ENCODE measurements at regions not wholly inside any gene's neighbourhood (a gene's known extent, or its start where the extent isn't known, plus 50 kb on each side); places are given as distances from the start of the nearest gene placed in this dataset.
"Not testable (repeated sequence)": the region's sequence is repeated elsewhere in the genome, so short reads cannot be mapped to it uniquely, and the experiment has no call there.

DNA sequence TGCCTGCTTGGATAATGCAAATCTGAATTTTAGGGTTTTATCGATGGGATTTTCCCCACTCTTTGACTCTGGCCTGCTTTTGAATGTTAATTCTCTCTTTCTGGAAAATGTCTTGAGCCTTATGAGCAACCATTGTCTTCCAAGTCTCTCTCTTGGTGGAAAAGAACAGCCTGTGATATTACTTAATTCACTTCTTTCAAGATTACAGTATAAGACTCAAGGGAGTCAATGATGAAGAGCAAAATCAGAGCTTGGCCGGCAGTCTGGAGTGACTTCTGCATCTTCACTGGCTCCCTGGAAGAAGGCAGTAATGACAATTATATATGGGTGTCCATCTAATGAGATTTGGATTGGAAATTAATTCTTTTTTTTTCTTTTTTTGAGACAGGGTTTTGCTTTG, 122.9 kb upstream of the ZEB2 start:
- no peak overlapping the region for H3K27ac Mint-ChIP-seq (ENCODE audit: unreplicated experiment)
- peaks cover 4% of the 10 kb centered on the region for H3K9me3 Mint-ChIP-seq (ENCODE audit: low read depth)
- H3K27me3 Mint-ChIP-seq (ENCODE audit: low read depth): no peaks in the 10 kb centered on the region
- H3K36me3 Mint-ChIP-seq (ENCODE audit: low read depth): no peaks in the 10 kb centered on the region
- no peak overlapping the region for H3K4me3 Mint-ChIP-seq (ENCODE audit: unreplicated experiment)
- TF ChIP-seq, protein P1, sequence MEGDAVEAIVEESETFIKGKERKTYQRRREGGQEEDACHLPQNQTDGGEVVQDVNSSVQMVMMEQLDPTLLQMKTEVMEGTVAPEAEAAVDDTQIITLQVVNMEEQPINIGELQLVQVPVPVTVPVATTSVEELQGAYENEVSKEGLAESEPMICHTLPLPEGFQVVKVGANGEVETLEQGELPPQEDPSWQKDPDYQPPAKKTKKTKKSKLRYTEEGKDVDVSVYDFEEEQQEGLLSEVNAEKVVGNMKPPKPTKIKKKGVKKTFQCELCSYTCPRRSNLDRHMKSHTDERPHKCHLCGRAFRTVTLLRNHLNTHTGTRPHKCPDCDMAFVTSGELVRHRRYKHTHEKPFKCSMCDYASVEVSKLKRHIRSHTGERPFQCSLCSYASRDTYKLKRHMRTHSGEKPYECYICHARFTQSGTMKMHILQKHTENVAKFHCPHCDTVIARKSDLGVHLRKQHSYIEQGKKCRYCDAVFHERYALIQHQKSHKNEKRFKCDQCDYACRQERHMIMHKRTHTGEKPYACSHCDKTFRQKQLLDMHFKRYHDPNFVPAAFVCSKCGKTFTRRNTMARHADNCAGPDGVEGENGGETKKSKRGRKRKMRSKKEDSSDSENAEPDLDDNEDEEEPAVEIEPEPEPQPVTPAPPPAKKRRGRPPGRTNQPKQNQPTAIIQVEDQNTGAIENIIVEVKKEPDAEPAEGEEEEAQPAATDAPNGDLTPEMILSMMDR (IDR thresholded peaks at IDR 0.05): no peak
- no peak for DNase-seq (ENCODE audit: low spot score)
- H3K4me1 Mint-ChIP-seq (ENCODE audit: low read depth): peaks cover 19% of the 10 kb centered on the region

DNA sequence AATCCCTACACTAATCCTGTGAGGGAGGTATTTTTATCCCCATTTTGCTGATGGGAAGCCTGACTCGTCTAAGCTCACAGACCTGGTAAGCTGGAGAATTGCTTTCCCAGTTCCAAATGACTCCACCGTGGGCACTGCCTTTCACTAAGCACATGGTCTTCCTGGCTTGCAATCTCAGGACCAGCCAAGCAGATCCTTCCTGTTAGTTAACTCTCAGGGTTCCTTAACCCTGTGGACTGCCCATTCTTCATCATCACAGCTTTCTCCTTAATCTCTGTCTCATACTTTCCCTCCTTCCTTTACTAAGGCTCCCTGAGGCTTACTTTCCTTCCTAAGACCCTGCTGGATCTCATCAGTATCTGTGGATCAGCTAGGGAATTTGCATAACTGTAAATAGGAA, 122.2 kb upstream of the ZEB2 start:
- H3K4me1 Mint-ChIP-seq (ENCODE audit: low read depth): peaks cover 19% of the 10 kb centered on the region
- H3K9me3 Mint-ChIP-seq (ENCODE audit: low read depth): peaks cover 7% of the 10 kb centered on the region
- no peak overlapping the region for H3K4me3 Mint-ChIP-seq (ENCODE audit: unreplicated experiment)
- DNase-seq (ENCODE audit: low spot score): no peak
- no peaks in the 10 kb centered on the region for H3K27me3 Mint-ChIP-seq (ENCODE audit: low read depth)
- H3K36me3 Mint-ChIP-seq (ENCODE audit: low read depth): peaks cover 2% of the 10 kb centered on the region
- TF ChIP-seq, protein P1 (IDR thresholded peaks at IDR 0.05): no peak
- H3K27ac Mint-ChIP-seq (ENCODE audit: unreplicated experiment): no peak overlapping the region

DNA sequence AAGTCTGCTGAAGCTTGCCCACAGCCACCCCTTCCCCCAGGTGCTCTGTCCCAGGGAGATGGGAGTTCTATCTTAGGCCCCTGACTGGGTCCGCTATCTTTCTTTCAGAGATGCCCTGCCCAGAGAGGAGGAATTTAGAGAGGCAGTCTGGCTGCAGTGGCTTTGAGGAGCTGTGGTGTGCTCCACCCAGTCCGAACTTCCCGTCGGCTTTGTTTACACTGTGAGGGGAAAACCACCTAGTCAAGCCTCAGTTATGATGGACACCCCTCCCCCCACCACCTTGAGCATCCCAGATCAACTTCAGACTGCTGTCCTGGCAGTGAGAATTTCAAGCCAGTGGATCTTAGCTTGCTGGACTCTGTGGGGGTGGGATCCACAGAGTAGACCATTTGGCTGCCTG, 118.3 kb upstream of the ZEB2 start:
- H3K4me3 Mint-ChIP-seq (ENCODE audit: unreplicated experiment); H3K4me1 Mint-ChIP-seq (ENCODE audit: low read depth); H3K27me3 Mint-ChIP-seq (ENCODE audit: low read depth); DNase-seq (ENCODE audit: low spot score); H3K27ac Mint-ChIP-seq (ENCODE audit: unreplicated experiment): not testable (repeated sequence)
- Mint-ChIP-seq H3K36me3 (ENCODE audit: low read depth) (peaks cover 14% of the 10 kb centered on the region), H3K9me3 (ENCODE audit: low read depth) (peaks cover 29% of the 10 kb centered on the region)

DNA sequence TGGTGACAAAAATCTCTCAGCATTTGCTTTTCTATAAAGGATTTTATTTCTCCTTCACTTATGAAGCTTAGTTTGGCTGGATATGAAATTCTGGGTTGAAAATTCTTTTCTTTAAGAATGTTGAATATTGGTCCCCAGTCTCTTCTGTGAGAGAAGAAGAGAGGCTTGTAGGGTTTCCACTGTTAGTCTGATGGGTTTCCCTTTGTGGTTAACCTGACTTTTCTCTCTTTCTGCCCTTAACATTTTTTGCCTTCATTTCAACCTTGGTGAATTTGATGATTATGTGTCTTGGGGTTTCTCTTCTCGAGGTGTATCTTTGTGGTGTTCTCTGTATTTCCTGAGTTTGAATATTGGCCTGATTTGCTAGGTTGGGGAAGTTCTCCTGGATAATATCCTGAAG, 116.9 kb upstream of the ZEB2 start:
- Mint-ChIP-seq H3K9me3 (ENCODE audit: low read depth) (peaks cover 29% of the 10 kb centered on the region), H3K36me3 (ENCODE audit: low read depth) (peaks cover 14% of the 10 kb centered on the region)
- H3K4me1 Mint-ChIP-seq (ENCODE audit: low read depth); H3K27ac Mint-ChIP-seq (ENCODE audit: unreplicated experiment); DNase-seq (ENCODE audit: low spot score); H3K4me3 Mint-ChIP-seq (ENCODE audit: unreplicated experiment); H3K27me3 Mint-ChIP-seq (ENCODE audit: low read depth): not testable (repeated sequence)

DNA sequence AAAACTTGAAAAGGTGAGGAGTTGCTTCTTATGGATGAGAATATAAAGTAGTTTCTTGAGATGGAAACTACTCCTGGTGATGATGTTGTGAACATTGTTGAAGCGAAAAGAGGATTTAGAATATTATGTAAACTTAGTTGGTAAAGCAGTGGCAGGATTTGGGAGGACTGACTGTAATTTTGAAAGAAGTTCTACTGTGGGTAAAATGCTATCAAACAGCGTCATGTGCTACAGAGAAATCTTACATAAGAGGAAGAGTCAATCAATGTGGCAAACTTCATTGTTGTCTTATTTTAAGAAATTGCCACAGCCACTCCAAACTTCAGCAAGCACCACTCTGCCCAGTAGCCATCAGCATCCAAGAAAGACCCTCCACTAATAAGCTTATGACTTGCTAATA, 112.9 kb upstream of the ZEB2 start:
- no peaks in the 10 kb centered on the region for H3K27me3 Mint-ChIP-seq (ENCODE audit: low read depth)
- no peak overlapping the region for H3K27ac Mint-ChIP-seq (ENCODE audit: unreplicated experiment)
- H3K4me3 Mint-ChIP-seq (ENCODE audit: unreplicated experiment): no peak overlapping the region
- peaks cover 25% of the 10 kb centered on the region for H3K9me3 Mint-ChIP-seq (ENCODE audit: low read depth)
- H3K4me1 Mint-ChIP-seq (ENCODE audit: low read depth): peaks cover 4% of the 10 kb centered on the region
- peaks cover 14% of the 10 kb centered on the region for H3K36me3 Mint-ChIP-seq (ENCODE audit: low read depth)
- no peak for DNase-seq (ENCODE audit: low spot score)
- TF ChIP-seq, protein P1 (IDR thresholded peaks at IDR 0.05): no peak

DNA sequence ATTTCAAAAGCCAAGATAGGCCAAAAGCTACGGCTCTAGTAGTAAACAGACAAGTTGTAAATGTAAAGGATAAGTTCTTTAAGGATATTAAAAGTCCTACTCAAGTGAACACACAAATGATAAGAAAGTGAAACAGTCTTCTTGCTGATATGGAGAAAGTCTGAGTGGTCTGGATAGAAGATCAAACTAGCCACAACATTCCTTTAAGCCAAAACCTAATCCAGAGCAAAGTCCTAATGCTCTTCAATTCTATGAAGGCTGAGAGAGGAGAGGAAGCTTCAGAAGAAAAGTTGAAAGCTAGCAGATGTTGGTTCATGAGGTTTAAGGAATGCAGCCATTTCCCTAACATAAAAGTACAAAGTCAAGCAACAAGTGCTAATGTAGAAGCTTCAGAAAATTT, 111.7 kb upstream of the ZEB2 start:
- no peak overlapping the region for H3K4me3 Mint-ChIP-seq (ENCODE audit: unreplicated experiment)
- no peak overlapping the region for H3K27ac Mint-ChIP-seq (ENCODE audit: unreplicated experiment)
- peaks cover 4% of the 10 kb centered on the region for H3K4me1 Mint-ChIP-seq (ENCODE audit: low read depth)
- no peaks in the 10 kb centered on the region for H3K27me3 Mint-ChIP-seq (ENCODE audit: low read depth)
- peaks cover 19% of the 10 kb centered on the region for H3K9me3 Mint-ChIP-seq (ENCODE audit: low read depth)
- no peak for DNase-seq (ENCODE audit: low spot score)
- TF ChIP-seq, protein P1 (IDR thresholded peaks at IDR 0.05): no peak
- H3K36me3 Mint-ChIP-seq (ENCODE audit: low read depth): peaks cover 9% of the 10 kb centered on the region
